PFSK-1 (cell line): ENCODE measurements at regions not wholly inside any gene's neighbourhood (a gene's known extent, or its start where the extent isn't known, plus 50 kb on each side); places are given as distances from the start of the nearest gene placed in this dataset.

Experiments
- POLR2AphosphoS5 ChIP-seq: IDR thresholded peaks from 2 replicates; pipeline ENCODE4 v1.6.1; 2012; ENCODE audit warnings: low read depth, mild to moderate bottlenecking, control low read depth, low read length, moderate library complexity
- SIN3A ChIP-seq: IDR thresholded peaks from 2 replicates; pipeline ENCODE4 v1.6.1; 2012; ENCODE audit warnings: mild to moderate bottlenecking, low read length, moderate library complexity, borderline replicate concordance; ENCODE audit not compliant: insufficient read depth
- TAF1 ChIP-seq: IDR thresholded peaks from 2 replicates; pipeline ENCODE4 v1.6.1; 2012; ENCODE audit warnings: low read length, control low read depth, borderline replicate concordance; ENCODE audit not compliant: insufficient read depth
- TF ChIP-seq, protein P1 (sequence below), 2 experiments: IDR thresholded peaks; 2 replicates each; pipeline versions ENCODE4 v1.6.1 to v1.8.0; 2011 to 2012; ENCODE audit warnings: low read depth in 2 of 2, low read length in 2 of 2, control low read depth in 1 of 2, inconsistent platforms in 1 of 2, mild to moderate bottlenecking in 1 of 2, moderate library complexity in 1 of 2; ENCODE audit not compliant: insufficient read depth in 1 of 2

DNA sequence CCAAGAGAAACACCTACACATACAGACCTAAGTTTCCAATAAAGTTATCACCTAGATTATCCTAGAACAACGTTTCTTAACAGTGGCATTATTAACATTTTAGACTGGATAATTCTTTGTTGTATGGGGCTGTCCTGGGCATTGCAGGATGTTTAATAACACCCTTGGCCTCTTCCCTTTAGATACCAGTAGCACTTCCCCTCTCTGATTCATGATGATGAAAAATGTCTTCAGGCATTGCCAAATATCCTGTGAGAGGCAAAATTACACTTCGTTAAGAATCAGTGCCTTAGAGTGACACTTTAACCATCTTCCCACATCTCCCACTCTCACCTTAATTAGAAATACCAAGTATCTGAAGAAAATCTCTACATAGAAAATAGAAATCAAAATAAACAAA, 352.6 kb downstream of the CGGBP1 start:
- TF ChIP-seq TAF1: no peak
- TF ChIP-seq POLR2AphosphoS5: no peak
- TF ChIP-seq, protein P1, sequence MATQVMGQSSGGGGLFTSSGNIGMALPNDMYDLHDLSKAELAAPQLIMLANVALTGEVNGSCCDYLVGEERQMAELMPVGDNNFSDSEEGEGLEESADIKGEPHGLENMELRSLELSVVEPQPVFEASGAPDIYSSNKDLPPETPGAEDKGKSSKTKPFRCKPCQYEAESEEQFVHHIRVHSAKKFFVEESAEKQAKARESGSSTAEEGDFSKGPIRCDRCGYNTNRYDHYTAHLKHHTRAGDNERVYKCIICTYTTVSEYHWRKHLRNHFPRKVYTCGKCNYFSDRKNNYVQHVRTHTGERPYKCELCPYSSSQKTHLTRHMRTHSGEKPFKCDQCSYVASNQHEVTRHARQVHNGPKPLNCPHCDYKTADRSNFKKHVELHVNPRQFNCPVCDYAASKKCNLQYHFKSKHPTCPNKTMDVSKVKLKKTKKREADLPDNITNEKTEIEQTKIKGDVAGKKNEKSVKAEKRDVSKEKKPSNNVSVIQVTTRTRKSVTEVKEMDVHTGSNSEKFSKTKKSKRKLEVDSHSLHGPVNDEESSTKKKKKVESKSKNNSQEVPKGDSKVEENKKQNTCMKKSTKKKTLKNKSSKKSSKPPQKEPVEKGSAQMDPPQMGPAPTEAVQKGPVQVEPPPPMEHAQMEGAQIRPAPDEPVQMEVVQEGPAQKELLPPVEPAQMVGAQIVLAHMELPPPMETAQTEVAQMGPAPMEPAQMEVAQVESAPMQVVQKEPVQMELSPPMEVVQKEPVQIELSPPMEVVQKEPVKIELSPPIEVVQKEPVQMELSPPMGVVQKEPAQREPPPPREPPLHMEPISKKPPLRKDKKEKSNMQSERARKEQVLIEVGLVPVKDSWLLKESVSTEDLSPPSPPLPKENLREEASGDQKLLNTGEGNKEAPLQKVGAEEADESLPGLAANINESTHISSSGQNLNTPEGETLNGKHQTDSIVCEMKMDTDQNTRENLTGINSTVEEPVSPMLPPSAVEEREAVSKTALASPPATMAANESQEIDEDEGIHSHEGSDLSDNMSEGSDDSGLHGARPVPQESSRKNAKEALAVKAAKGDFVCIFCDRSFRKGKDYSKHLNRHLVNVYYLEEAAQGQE (IDR thresholded peaks at IDR 0.05; ENCODE audit: insufficient read depth in 1 of 2, low read depth in 2 of 2, low read length in 2 of 2): no peak
- no peak for TF ChIP-seq SIN3A
